Esophagus squamous epithelium (tissue), 4 donors: ENCODE measurements at regions not wholly inside any gene's neighbourhood (a gene's known extent, or its start where the extent isn't known, plus 50 kb on each side); places are given as distances from the start of the nearest gene placed in this dataset.

Source experiments
- CTCF ChIP-seq, 6 experiments: fragments of 450-650 bp in 4 of 6; fragments of 200-600 bp in 2 of 6; sonication (generic) in 2 of 6; IDR thresholded peaks; one replicate each; pipeline ENCODE4 v1.5.1; 2016 to 2019; ENCODE audit warnings: antibody characterized with exemption in 6 of 6, mild to moderate bottlenecking in 4 of 6, moderate library complexity in 4 of 6
- POLR2A ChIP-seq, 4 donors: fragments of 450-650 bp; IDR thresholded peaks; one replicate each; pipeline ENCODE4 v1.6.1; 2017; ENCODE audit warnings: antibody characterized with exemption in 4 of 4, mild to moderate bottlenecking in 4 of 4, moderate library complexity in 3 of 4

DNA sequence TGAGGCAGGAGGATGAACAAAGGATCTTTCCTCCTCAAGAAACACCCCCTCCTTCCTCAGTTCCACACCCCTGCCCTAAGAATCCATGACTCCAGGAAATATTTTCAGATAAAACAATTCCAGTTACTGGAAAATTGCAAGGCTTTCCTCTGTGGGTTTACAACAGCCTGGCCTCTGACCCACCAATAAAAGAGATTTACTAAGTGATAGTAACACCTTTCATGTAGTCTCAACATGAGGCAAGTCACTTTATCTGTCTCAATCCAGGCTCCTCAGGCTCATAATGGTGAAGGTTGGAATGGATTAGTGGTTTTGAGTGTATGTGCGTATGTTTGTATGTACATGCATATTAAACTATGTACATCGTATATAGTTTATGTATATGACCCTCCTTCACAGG, 71.4 kb upstream of the PPP2R5A start:
- no peak for TF ChIP-seq CTCF (IDR thresholded peaks at IDR 0.05)
- no peak for TF ChIP-seq POLR2A (IDR thresholded peaks at IDR 0.05)
